ENCODE measurements at regions not wholly inside any gene's neighbourhood (a gene's known extent, or its start where the extent isn't known, plus 50 kb on each side); places are given as distances from the start of the nearest gene placed in this dataset.

DNA sequence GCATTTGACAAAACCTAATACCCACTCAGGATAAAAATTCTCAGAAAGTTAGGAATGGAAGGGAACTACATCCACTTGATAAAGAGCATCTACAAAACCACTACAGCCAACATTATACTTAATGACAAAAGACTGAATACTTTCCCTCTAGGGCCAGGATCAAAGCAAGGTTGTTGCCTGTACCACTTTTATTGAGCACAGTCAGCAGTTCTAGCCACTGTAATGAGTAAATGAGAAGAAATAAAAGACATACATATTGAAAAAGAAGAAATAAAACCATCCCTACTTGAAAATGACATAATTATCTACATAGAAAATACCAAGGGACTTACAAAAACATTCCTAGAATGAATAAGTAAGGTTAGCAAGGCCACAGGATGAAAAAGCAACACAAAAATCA is 194.8 kb upstream of the ZNF507 start:
- DNase-seq (ENCODE audit: low read depth), result no peak
- in situ Hi-C loops (cut with HindIII; ENCODE audit: low pct_unique_long_range_greater_than_20kb, low sequenced_read_pairs), result no loop called here

DNA sequence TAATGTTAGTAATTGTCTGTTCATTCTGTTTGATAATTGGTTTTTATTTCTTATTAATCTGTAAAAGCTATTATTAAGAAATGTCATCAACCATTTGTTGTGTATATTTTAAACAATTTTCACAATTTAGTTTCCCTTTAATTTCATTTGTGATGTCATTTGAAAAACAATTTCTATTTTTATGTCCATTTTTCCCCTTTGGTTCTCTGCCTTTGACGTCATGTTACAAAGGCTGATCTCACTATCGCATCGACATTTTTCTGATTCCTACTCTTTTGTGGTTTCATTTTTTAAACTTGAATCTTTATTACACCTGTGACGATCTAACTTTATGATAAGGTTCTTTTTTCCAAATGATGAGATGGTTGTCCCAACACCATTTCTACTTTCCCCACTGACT is 191.0 kb upstream of the ZNF507 start:
- no peak for DNase-seq (ENCODE audit: low read depth)
- in situ Hi-C loops (cut with HindIII; ENCODE audit: low pct_unique_long_range_greater_than_20kb, low sequenced_read_pairs), result no loop called here

DNA sequence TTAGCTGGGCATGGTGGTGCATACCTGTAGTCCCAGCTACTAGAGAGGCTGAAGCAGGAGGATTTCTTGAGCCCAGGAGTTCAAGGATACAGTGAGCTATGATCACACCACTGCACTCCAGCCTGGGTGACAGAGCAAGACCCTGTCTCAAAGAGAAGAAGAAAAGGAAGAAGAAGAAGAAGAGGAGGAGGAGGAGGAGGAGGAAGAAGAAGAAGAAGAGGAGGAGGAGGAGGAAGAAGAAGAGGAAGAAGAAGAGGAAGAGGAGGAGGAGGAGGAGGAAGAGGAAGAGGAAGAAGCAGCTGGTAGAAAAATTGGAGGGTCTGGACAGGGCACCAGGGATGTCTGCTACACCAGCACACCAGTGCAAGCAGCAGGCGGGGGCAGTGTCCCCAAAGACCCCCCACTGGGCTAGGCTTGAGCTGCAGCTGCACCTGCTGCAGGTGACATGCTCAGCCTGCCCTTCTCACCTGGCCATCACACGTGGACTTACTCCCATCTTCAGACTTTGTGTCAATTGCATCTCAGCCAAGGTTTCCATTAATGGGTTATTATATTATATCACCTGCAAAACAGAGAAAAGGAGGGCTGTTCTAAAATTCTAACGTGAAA is 180.9 kb upstream of the ZNF507 start:
- in situ Hi-C loops (cut with HindIII; ENCODE audit: low pct_unique_long_range_greater_than_20kb, low sequenced_read_pairs), result no loop called here

DNA sequence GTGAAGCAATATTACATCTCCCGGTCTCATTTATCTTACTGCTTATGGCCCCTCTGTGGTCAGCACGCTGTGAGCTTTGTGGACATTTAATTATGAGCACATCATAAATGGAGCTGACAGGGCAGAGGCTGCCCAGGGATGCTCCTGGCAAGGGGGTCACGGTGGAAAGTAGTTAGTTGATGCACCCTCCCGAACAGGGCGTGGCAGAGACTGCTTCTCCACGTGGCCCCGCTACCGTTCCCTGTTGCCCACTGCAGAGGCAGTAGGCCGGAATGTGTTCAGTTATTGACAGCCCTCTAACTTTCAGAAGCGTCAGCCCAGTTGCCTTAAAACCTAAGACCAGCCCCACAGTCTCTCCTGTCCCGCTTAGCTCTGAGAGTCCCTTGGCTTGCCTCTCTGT is 180.3 kb upstream of the ZNF507 start:
- in situ Hi-C loops (cut with HindIII; ENCODE audit: low pct_unique_long_range_greater_than_20kb, low sequenced_read_pairs), result no loop called here
- DNase-seq (ENCODE audit: low read depth), result no peak

More for the DNA sequence above, 180.9 kb upstream of the ZNF507 start:
- DNase-seq (ENCODE audit: low read depth), result no peak

DNA sequence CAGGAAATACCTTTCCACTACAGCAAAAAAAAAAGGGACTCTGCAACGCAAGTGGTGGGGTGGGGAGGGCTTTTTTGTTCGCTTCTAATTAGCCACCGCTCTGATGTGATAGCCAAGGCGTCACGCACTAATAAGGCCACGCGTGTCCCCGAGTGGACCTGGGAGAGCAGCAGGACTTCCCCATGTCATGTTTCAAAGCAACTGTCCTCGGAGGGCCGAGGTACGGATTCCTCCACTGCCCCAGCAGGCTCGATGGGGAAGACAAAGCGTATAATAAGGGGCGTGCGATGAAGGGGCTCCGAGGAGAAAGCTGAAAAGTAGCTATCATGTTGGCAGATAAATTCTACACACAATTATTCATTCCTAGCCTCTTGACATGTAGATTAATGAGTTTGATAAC is 179.7 kb upstream of the ZNF507 start:
- DNase-seq (ENCODE audit: low read depth), result no peak
- in situ Hi-C loops (cut with HindIII; ENCODE audit: low pct_unique_long_range_greater_than_20kb, low sequenced_read_pairs), result no loop called here

DNA sequence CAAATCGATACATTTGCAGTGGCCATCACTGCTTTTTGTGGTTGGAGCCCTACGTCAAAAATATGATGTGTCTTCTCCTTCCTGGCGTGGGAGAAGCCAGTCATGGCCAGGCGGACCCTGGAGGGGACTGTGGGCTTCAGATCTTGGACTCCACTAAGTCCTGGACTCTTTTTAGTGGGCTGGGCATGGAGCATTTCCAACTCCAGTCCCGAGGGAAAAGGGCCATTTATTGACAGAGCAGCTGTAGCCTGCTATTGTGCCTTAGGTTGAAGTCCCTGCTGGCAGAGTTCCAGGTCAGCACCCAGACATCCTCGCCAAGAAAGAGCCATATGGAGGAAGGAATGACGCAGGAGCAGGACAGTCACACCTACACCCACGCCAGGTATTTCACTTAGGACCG is 179.2 kb upstream of the ZNF507 start:
- in situ Hi-C loops (cut with HindIII; ENCODE audit: low pct_unique_long_range_greater_than_20kb, low sequenced_read_pairs), result no loop called here
- DNase-seq (ENCODE audit: low read depth), result no peak

DNA sequence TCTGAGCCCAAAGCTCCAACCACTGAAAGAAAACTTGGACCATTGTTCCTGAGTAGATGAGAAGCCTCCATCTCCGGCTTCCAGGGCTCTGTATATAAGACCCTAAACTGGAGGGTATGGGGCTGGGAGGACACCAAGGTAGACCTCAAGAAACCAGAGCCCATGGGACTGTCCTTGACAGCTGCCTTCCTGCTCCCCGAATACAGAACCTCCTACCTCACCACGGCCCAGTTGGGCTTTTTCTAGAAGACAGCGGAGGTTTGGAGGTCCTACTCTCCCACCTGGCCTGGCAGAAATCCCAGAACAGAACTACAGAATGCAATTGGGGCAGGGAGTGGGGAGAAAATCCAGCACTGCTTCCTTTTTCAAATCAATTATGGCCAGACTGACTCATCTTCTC is 177.3 kb upstream of the ZNF507 start:
- in situ Hi-C loops (cut with HindIII; ENCODE audit: low pct_unique_long_range_greater_than_20kb, low sequenced_read_pairs), result no loop called here
- no peak for DNase-seq (ENCODE audit: low read depth)

DNA sequence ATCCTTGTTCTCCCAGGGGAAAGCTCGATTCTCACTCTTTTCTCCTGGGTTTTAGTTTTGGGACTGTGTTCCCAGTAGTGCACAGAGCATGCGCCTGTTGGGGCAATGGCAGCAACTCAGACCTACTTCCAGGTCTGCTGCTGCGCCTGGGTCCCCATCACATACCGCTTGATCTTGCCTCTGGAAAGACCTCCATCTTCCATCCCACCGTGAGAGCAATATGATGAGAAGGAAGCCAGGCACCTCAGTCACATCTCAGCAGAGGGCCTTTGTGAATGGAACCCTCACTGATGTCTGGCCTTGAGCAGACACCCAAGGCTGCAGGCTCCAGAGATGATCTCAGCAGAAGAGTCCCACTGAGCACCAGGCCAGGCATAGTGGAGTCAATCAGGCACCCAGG is 176.8 kb upstream of the ZNF507 start:
- no peak for DNase-seq (ENCODE audit: low read depth)
- in situ Hi-C loops (cut with HindIII; ENCODE audit: low pct_unique_long_range_greater_than_20kb, low sequenced_read_pairs), result no loop called here

DNA sequence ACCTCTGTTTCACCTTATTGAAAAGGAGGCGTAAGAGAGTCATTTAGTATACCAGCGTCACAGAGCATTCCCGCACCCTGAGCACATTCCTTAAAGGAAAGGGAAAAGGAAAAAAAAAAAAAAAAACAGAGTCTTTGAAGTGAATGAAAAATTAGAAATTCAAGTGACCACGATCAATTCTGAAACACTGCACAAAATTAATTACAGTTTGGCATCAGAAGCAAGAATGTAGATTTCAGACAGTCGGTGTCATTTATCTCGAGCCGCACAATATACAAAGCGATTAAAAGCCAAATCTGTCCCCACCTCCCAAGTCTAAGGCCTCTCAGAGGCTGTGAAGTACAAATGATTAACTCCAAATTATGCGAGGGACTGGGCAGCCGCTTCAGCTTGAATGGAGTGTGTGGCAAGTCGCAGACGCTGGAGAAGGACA is 173.7 kb upstream of the ZNF507 start:
- in situ Hi-C loops (cut with HindIII; ENCODE audit: low pct_unique_long_range_greater_than_20kb, low sequenced_read_pairs), result no loop called here
- no peak for DNase-seq (ENCODE audit: low read depth)

DNA sequence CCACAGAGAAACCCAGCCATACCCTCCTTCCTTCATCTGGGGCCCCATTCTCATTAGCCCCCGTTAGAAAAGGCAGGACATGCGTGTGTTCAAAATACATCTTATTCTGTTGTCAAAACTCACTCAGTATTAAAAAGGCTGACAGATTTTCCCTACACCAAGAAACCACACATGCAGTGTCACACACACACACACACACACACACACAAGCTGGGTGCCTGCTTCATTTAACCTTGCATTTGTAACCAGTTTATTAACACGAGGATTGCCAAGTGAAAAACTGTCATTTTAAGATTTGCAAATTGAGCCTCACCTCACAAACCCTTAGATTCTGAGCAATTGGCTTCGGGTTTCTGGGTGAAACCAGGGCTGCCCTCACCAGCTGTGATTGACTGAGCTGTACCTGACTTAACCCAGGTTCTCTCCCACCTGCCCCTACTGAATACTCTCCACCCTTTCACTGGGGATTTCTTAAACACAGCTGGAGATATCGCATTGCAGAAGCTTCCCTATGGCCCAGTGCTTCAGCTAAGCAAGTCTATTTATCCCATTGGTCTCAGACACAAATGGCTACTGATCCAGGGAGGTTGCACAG is 172.7 kb upstream of the ZNF507 start:
- DNase-seq (ENCODE audit: low read depth), result no peak
- in situ Hi-C loops (cut with HindIII; ENCODE audit: low pct_unique_long_range_greater_than_20kb, low sequenced_read_pairs), result no loop called here

DNA sequence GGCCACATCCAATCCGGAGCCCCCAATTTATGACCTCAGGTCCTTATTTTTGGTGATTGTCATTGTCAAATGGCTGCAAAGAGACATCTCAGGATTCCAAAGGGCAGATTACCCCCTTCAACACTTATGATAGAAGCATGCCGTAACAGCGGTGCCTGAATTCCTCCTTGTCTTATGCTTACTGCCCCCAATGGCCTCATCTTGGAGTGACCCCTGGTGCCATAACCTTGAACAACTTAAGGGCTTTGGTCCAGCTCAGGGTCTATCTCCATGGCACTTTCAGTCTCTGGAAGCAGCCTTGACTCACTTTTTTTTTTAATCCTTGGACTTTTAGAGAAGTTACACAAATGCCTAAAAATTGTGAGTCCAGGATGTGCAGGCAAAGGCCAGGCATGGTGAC is 171.6 kb upstream of the ZNF507 start:
- no peak for DNase-seq (ENCODE audit: low read depth)
- in situ Hi-C loops (cut with HindIII; ENCODE audit: low pct_unique_long_range_greater_than_20kb, low sequenced_read_pairs), result no loop called here

DNA sequence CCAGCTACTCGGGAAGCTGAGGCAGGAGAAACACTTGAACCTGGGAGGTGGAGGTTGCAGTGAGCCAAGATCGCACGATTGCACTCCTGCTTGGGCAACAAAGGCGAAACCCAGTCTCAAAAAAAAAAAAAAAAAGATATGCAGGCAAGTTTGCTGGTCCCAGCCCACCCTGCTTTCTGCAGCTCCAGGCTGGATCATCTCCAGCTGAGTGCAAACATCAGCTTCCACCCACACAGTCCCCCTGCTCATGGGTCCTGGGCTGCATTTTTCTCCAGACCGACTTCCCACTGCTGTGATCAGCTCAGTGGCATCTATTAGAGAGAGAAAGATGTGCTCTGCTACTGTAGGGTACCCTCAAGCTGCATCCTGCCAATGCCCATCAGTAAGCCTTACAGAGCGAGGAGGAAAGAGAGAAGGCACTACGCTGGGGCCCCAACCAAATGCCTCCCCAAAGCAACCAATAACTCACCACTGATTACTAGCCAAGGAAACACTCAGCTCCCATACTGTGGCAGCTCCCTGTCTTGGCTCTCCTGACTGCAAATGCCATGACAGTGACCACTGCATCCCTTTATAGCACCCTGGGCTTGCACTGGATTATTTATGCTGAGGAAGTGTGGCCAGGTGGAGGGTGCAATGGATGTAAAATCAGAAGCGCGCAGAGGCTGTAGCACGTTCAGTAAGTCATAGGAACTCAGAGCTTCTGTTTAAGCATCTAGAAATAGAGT is 170.9 kb upstream of the ZNF507 start:
- DNase-seq (ENCODE audit: low read depth), result no peak
- in situ Hi-C loops (cut with HindIII; ENCODE audit: low pct_unique_long_range_greater_than_20kb, low sequenced_read_pairs), result no loop called here

DNA sequence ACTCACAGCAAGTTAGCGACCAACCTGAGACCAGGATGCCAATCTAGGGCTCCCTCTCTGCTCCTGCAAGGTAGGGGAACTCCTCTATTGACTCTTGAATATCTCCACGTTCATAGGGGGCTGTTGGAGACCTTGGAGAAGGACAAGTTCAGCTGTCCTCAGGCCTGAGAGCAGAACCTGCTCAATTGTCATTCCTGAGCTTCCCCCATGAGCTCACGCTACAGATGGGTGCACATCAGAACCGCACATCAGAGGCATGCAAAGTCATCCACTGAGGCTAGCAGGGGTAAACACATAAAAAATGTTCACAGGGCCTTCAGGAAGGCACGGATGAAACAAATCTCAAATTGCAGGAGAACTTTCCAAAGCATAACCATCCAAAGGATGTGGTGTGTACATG is 168.8 kb upstream of the ZNF507 start:
- in situ Hi-C loops (cut with HindIII; ENCODE audit: low pct_unique_long_range_greater_than_20kb, low sequenced_read_pairs), result no loop called here

DNA sequence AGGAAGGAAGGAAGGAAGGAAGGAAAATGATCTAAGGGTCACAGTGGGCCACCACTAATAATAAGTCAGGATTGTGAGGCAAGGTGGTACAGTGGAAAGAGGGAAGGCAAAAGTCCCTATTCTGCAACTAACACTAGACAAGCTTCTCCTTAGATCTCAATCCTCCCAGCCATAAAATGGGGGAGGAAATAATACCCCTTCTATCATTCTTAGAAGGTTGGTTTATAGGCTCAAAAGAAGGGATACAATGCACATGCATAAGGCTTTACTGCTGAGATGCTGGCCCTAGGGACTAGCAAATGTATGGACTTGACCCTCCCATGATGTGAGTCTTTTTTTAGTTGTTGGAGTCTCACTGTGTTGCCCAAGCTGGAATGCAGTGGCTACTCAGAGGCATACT is 167.7 kb upstream of the ZNF507 start:
- in situ Hi-C loops (cut with HindIII; ENCODE audit: low pct_unique_long_range_greater_than_20kb, low sequenced_read_pairs), result no loop called here
- no peak for DNase-seq (ENCODE audit: low read depth)

More for the DNA sequence above, 168.8 kb upstream of the ZNF507 start:
- no peak for DNase-seq (ENCODE audit: low read depth)

DNA sequence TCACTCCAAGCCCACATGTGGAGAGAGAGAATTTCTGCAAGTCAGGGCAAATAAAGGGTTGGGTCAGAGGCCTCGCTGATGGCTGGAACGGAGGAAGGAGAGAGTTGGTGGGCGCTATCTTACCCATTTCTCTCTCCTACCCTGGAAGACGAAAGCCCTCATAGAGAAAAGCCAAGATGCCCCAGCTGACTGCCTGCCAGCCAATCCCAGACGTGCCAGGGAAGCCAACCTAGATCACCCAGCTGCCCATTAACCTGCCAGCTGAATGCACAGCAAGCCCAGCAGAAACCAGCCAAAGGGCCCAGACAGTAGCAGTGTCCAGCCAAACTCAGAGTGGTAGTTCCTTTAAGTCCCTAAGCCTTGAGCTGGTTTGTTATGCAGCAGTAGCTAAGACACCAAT is 167.0 kb upstream of the ZNF507 start:
- no peak for DNase-seq (ENCODE audit: low read depth)
- in situ Hi-C loops (cut with HindIII; ENCODE audit: low pct_unique_long_range_greater_than_20kb, low sequenced_read_pairs), result no loop called here

DNA sequence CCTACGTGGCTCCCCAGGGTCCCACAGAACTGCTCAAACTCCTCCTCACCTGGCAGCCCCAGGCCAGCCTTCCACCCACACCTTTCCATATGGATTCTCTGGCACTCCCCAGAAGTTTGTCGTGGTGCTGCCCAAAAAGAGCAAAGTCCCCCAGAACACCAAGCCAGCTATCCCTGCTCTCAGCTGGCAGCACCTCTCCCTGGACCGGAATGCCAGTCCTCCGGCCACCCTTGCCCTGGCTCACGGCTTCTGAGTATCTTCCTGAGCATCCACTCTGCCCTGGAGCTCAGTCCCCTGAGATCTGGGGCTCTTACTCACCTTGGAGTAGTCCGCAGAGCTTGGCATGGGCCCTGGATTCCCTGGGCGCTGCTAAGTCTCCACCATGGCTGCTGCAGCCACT is 166.5 kb upstream of the ZNF507 start:
- in situ Hi-C loops (cut with HindIII; ENCODE audit: low pct_unique_long_range_greater_than_20kb, low sequenced_read_pairs), result no loop called here
- no peak for DNase-seq (ENCODE audit: low read depth)

DNA sequence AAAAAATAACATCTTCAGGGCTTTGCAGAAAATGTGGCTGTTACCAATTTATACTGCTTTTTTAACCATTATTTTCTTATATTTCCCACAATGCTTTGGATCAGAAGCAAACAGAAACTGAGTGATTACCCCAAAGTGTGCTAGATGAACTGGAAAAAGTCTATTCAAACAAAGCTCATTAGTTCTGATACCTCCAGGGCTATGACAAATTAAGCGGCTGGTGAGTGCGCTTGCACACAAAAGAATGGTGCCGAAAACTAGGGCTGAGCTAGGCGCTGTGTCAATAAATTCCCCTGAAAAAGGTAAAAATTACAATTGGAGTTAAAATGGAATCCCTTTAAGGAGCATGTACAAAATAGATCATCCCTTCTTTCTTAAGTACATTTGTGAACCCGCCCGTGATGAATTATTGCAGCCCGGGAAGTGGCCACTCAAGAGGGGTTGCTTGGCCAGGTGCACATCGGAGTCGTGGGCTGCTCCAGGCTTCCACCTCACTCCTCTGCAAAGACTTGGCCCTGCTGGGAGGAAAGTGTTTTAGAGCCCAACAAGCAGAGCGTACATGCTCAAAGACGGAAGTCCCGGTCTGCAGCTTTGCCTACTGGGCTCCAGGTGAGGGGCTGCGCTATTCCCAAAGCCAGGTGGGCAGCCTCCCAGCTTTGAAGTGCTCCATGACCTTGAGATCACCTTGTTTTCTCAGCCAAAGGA is 164.0 kb upstream of the ZNF507 start:
- DNase-seq (ENCODE audit: low read depth), result no peak
- in situ Hi-C loops (cut with HindIII; ENCODE audit: low pct_unique_long_range_greater_than_20kb, low sequenced_read_pairs), result no loop called here

DNA sequence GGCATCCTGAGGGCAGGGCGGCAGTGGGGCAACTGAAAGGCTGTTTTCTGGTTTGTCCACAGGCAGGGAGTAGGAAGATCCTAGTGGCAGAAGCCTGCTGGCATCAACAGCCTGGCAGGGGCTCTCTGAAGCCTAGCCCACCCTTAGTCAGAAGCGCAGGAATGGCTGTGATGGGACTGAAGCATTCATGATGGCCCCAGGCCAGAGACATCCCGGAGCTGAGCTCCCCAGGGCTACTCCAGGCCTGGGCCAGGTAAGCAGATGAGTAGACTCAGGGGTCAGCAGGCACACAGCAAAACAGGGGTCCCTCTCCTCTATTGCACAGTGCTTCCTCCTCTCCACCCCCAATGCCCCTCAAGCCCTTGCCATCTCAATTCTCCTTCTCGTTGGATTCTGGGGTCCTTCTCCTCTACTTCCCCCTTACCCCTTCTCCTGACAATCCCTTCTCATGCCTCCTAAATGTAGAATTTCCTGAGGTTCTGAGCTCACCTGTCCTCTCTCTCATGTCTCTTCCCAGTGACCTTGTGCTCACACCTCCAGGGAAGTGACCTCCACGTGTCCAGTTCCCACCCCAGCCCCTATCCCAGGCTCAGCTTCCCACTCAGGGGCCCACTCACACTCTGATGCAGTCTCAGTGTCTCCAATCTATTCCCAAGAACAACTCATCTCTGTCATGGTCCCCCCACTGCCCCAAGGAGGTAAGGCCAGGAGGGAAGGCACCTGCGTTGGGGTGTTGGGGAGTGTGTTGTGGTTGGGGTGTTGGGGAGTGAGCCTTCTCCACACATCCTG is 158.7 kb upstream of the ZNF507 start:
- in situ Hi-C loops (cut with HindIII; ENCODE audit: low pct_unique_long_range_greater_than_20kb, low sequenced_read_pairs), result no loop called here
- no peak for DNase-seq (ENCODE audit: low read depth)

DNA sequence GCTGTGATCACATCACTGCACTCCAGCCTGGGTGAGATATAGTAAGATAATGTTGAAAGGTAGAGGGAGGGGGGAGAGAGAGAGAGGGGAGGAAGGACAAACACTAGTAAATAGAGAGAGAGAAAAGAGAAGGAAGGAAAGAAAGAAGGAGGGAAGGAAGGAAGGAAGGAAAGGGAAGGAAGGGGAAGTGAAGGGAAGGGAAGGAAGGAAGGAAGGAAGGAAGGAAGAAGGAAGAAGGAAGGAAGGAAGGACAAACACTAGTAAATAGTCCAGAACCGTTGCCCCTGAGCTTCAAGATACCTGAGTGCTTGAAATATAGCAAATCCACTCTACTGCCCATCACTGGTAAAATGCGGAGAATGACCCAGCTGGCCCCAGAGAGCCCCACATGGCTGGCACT is 156.5 kb upstream of the ZNF507 start:
- in situ Hi-C loops (cut with HindIII; ENCODE audit: low pct_unique_long_range_greater_than_20kb, low sequenced_read_pairs), result no loop called here
- no peak for DNase-seq (ENCODE audit: low read depth)

Measured in Caki2 (cell line).